SK-N-SH (cell line): ENCODE measurements at regions not wholly inside any gene's neighbourhood (a gene's known extent, or its start where the extent isn't known, plus 50 kb on each side); places are given as distances from the start of the nearest gene placed in this dataset.

Experiments
- CTCF ChIA-PET: fragments of 300-600, 350-600 bp; formaldehyde crosslinking; extraction: SDS; loops from one replicate; lab custom pipeline; 2021; lab: Yijun Ruan, JAX
- POLR2A ChIA-PET: fragments of 350-600 bp; sonication (Branson Sonifier 250); formaldehyde crosslinking; extraction: SDS; loops from one replicate; lab custom pipeline; 2020; ENCODE audit warnings: antibody characterized with exemption, inconsistent platforms; lab: Yijun Ruan, JAX
- DNase-seq: peaks from one replicate; pipeline ENCODE4 v3.0.0; 2012
- H2AFZ ChIP-seq: fragments of 200-600 bp; sonication (generic); 2 replicates; pipeline ENCODE4 v1.8.1; 2016; ENCODE audit warnings: antibody characterized with exemption, mild to moderate bottlenecking, low read depth
- H3F3A ChIP-seq: fragments of 200-600 bp; sonication (generic); replicated peaks from 2 replicates; pipeline ENCODE3; 2016; ENCODE audit warnings: antibody characterized with exemption, mild to moderate bottlenecking; ENCODE audit not compliant: insufficient read depth
- H3K27ac ChIP-seq, 2 experiments: fragments of 200-500 bp in 1 of 2; fragments of 200-600 bp in 1 of 2; sonication (Bioruptor generic) in 1 of 2; sonication (generic), shearing (Covaris generic) in 1 of 2; 2 replicates each; pipeline versions ENCODE4 v1.5.1 to v1.6.1; 2014 to 2016; ENCODE audit warnings: low read depth in 2 of 2, inconsistent platforms in 1 of 2, low read length in 1 of 2, mild to moderate bottlenecking in 1 of 2, mixed read lengths in 1 of 2
- H3K27me3 ChIP-seq: fragments of 200-600 bp; sonication (generic), shearing (Covaris generic); 2 replicates; pipeline ENCODE4 v1.6.1; 2016; ENCODE audit warnings: mixed run types; ENCODE audit not compliant: insufficient read depth
- H3K36me3 ChIP-seq, 2 experiments: fragments of 200-500 bp in 1 of 2; fragments of 200-600 bp in 1 of 2; sonication (Bioruptor generic) in 1 of 2; sonication (generic) in 1 of 2; replicated peaks in 1 of 2; 2 replicates each; pipeline versions ENCODE3 to v1.5.1; 2014 to 2016; ENCODE audit warnings: low read length in 1 of 2, mild to moderate bottlenecking in 1 of 2; ENCODE audit not compliant: insufficient read depth in 2 of 2, control insufficient read depth in 1 of 2
- H3K4me1 ChIP-seq, 2 experiments: fragments of 200-500 bp in 1 of 2; fragments of 200-600 bp in 1 of 2; sonication (Bioruptor generic) in 1 of 2; sonication (generic), shearing (Covaris generic) in 1 of 2; 2 replicates each; pipeline versions ENCODE4 v1.5.1 to v1.6.1; 2014 to 2016; ENCODE audit warnings: low read depth in 1 of 2, low read length in 1 of 2, mixed run types in 1 of 2; ENCODE audit not compliant: insufficient read depth in 2 of 2, control insufficient read depth in 1 of 2
- H3K4me2 ChIP-seq: fragments of 200-600 bp; sonication (generic), shearing (Covaris generic); 2 replicates; pipeline ENCODE4 v1.6.1; 2017; ENCODE audit warnings: mixed run types
- H3K4me3 ChIP-seq, 2 experiments: fragments of 200-500 bp in 1 of 2; fragments of 200-600 bp in 1 of 2; sonication (Bioruptor generic) in 1 of 2; sonication (generic), shearing (Covaris generic) in 1 of 2; 2 replicates each; pipeline versions ENCODE4 v1.5.1 to v1.8.1; 2014 to 2016; ENCODE audit warnings: low read depth in 2 of 2, inconsistent platforms in 1 of 2, low read length in 1 of 2, mild to moderate bottlenecking in 1 of 2, mixed read lengths in 1 of 2, moderate library complexity in 1 of 2
- H3K79me2 ChIP-seq: fragments of 200-600 bp; sonication (generic); 2 replicates; pipeline ENCODE4 v1.8.1; 2017; ENCODE audit warnings: mild to moderate bottlenecking; ENCODE audit not compliant: insufficient read depth
- H3K9ac ChIP-seq: fragments of 200-600 bp; sonication (generic); 2 replicates; pipeline ENCODE4 v1.6.1; 2017; ENCODE audit warnings: mixed run types
- H3K9me2 ChIP-seq: fragments of 200-600 bp; sonication (generic); 2 replicates; pipeline ENCODE4 v1.6.1; 2017; ENCODE audit warnings: mixed run types
- H3K9me3 ChIP-seq: fragments of 200-600 bp; sonication (generic); 2 replicates; pipeline ENCODE4 v1.6.1; 2017; ENCODE audit warnings: mixed run types, mild to moderate bottlenecking, moderate library complexity
- H4K20me1 ChIP-seq: fragments of 200-600 bp; sonication (generic); 2 replicates; pipeline ENCODE4 v1.6.1; 2017; ENCODE audit warnings: mild to moderate bottlenecking, mixed run types; ENCODE audit not compliant: insufficient read depth
- CHD2 ChIP-seq: fragments of 150-350 bp; IDR thresholded peaks from 2 replicates; pipeline ENCODE4 v1.6.1; 2018; ENCODE audit warnings: low read length; ENCODE audit not compliant: partially characterized antibody
- EZH2phosphoT487 ChIP-seq: fragments of 200-600 bp; sonication (generic); IDR thresholded peaks from 2 replicates; pipeline ENCODE4 v1.6.1; 2017; ENCODE audit warnings: low read depth, mixed run types, mild to moderate bottlenecking, antibody characterized with exemption, moderate library complexity, borderline replicate concordance
- FOSL2 ChIP-seq: IDR thresholded peaks from 2 replicates; pipeline ENCODE4 v1.4.0; 2012; ENCODE audit warnings: low read depth, mild to moderate bottlenecking, moderate library complexity, borderline replicate concordance
- IRF3 ChIP-seq: fragments of 150-350 bp; IDR thresholded peaks from 2 replicates; pipeline ENCODE4 v1.6.1; 2016; ENCODE audit warnings: mild to moderate bottlenecking, low read depth, low read length
- JUND ChIP-seq: IDR thresholded peaks from 2 replicates; pipeline ENCODE4 v1.4.0; 2012
- MAX ChIP-seq: IDR thresholded peaks from 2 replicates; pipeline ENCODE4 v1.4.0; 2012; ENCODE audit warnings: low read depth
- MEF2A ChIP-seq: IDR thresholded peaks from 2 replicates; pipeline ENCODE4 v1.4.0; 2012; ENCODE audit warnings: low read depth, borderline replicate concordance
- MXI1 ChIP-seq: IDR thresholded peaks from 2 replicates; pipeline ENCODE4 v1.6.1; 2012; ENCODE audit warnings: mild to moderate bottlenecking, low read depth, low read length, improper control_type of control experiment
- RAD21 ChIP-seq: IDR thresholded peaks from 2 replicates; pipeline ENCODE4 v1.6.1; 2012; ENCODE audit warnings: mild to moderate bottlenecking, low read length
- RCOR1 ChIP-seq: fragments of 150-350 bp; IDR thresholded peaks from 2 replicates; pipeline ENCODE4 v1.6.1; 2017; ENCODE audit warnings: antibody characterized with exemption, low read length
- RFX5 ChIP-seq: IDR thresholded peaks from 2 replicates; pipeline ENCODE4 v1.6.1; 2012; ENCODE audit warnings: mild to moderate bottlenecking, improper control_type of control experiment, low read length
- RXRA ChIP-seq: IDR thresholded peaks from 2 replicates; pipeline ENCODE4 v1.4.0; 2012; ENCODE audit warnings: low read depth, mild to moderate bottlenecking, borderline replicate concordance
- TAF1 ChIP-seq: IDR thresholded peaks from 2 replicates; pipeline ENCODE4 v1.6.1; 2012; ENCODE audit warnings: low read depth, mild to moderate bottlenecking, low read length, moderate library complexity, borderline replicate concordance
- TEAD4 ChIP-seq: IDR thresholded peaks from 2 replicates; pipeline ENCODE4 v1.4.0; 2012; ENCODE audit warnings: mild to moderate bottlenecking, borderline replicate concordance; ENCODE audit not compliant: insufficient read depth
- USF1 ChIP-seq: IDR thresholded peaks from 2 replicates; pipeline ENCODE4 v1.4.0; 2012; ENCODE audit warnings: low read depth, borderline replicate concordance
- WGBS: methylation state at CpG from one replicate; pipeline ENCODE4 v1.1.6; 2017; ENCODE audit warnings: low lambda C conversion rate; 5-methylcytosine and 5-hydroxymethylcytosine counted together
- TF ChIP-seq, protein P1 (sequence below): IDR thresholded peaks from 2 replicates; pipeline ENCODE4; 2012
- TF ChIP-seq, protein P2 (sequence below): IDR thresholded peaks from 2 replicates; pipeline ENCODE4 v1.4.0; 2012; ENCODE audit warnings: low read depth, borderline replicate concordance
- TF ChIP-seq, protein P3 (sequence below): IDR thresholded peaks from 2 replicates; pipeline ENCODE4 v1.6.1; 2012; ENCODE audit warnings: mild to moderate bottlenecking, low read depth, low read length, moderate library complexity
- TF ChIP-seq, protein P4 (sequence below): fragments of 150-350 bp; IDR thresholded peaks from 2 replicates; pipeline ENCODE4 v1.6.1; 2017; ENCODE audit warnings: antibody characterized with exemption, low read length, low read depth, borderline replicate concordance
- TF ChIP-seq, protein P5 (sequence below): fragments of 200-600 bp; sonication (generic); IDR thresholded peaks from 2 replicates; pipeline ENCODE4 v1.6.1; 2017; ENCODE audit warnings: antibody characterized with exemption, mild to moderate bottlenecking, moderate library complexity

- no peak overlapping the region for H3K27ac ChIP-seq
- no peaks in the 10 kb centered on the region for H3K36me3 ChIP-seq
- no peaks in the 10 kb centered on the region for H3K4me1 ChIP-seq
- H3K27me3 ChIP-seq: peaks cover 79% of the 10 kb centered on the region
- H4K20me1 ChIP-seq: no peaks in the 10 kb centered on the region
- WGBS: 0% methylated on average over 3 of the region's 11 CpGs
- no peaks in the 10 kb centered on the region for H3K9me2 ChIP-seq
- POLR2A ChIA-PET: no interaction called here
- TF ChIP-seq MXI1 (no peak), MEF2A (no peak), RCOR1 (no peak), RAD21 (no peak), TAF1 (no peak), FOSL2 (no peak), IRF3 (no peak), MAX (no peak), TEAD4 (no peak), CHD2 (no peak), RXRA (no peak), USF1 (no peak), EZH2phosphoT487 (no peak), RFX5 (no peak), JUND (no peak)
- TF ChIP-seq, protein P1, sequence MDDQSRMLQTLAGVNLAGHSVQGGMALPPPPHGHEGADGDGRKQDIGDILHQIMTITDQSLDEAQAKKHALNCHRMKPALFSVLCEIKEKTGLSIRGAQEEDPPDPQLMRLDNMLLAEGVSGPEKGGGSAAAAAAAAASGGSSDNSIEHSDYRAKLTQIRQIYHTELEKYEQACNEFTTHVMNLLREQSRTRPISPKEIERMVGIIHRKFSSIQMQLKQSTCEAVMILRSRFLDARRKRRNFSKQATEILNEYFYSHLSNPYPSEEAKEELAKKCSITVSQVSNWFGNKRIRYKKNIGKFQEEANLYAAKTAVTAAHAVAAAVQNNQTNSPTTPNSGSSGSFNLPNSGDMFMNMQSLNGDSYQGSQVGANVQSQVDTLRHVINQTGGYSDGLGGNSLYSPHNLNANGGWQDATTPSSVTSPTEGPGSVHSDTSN: no peak
- TF ChIP-seq, protein P2, sequence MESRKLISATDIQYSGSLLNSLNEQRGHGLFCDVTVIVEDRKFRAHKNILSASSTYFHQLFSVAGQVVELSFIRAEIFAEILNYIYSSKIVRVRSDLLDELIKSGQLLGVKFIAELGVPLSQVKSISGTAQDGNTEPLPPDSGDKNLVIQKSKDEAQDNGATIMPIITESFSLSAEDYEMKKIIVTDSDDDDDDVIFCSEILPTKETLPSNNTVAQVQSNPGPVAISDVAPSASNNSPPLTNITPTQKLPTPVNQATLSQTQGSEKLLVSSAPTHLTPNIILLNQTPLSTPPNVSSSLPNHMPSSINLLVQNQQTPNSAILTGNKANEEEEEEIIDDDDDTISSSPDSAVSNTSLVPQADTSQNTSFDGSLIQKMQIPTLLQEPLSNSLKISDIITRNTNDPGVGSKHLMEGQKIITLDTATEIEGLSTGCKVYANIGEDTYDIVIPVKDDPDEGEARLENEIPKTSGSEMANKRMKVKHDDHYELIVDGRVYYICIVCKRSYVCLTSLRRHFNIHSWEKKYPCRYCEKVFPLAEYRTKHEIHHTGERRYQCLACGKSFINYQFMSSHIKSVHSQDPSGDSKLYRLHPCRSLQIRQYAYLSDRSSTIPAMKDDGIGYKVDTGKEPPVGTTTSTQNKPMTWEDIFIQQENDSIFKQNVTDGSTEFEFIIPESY: no peak
- TF ChIP-seq, protein P3, sequence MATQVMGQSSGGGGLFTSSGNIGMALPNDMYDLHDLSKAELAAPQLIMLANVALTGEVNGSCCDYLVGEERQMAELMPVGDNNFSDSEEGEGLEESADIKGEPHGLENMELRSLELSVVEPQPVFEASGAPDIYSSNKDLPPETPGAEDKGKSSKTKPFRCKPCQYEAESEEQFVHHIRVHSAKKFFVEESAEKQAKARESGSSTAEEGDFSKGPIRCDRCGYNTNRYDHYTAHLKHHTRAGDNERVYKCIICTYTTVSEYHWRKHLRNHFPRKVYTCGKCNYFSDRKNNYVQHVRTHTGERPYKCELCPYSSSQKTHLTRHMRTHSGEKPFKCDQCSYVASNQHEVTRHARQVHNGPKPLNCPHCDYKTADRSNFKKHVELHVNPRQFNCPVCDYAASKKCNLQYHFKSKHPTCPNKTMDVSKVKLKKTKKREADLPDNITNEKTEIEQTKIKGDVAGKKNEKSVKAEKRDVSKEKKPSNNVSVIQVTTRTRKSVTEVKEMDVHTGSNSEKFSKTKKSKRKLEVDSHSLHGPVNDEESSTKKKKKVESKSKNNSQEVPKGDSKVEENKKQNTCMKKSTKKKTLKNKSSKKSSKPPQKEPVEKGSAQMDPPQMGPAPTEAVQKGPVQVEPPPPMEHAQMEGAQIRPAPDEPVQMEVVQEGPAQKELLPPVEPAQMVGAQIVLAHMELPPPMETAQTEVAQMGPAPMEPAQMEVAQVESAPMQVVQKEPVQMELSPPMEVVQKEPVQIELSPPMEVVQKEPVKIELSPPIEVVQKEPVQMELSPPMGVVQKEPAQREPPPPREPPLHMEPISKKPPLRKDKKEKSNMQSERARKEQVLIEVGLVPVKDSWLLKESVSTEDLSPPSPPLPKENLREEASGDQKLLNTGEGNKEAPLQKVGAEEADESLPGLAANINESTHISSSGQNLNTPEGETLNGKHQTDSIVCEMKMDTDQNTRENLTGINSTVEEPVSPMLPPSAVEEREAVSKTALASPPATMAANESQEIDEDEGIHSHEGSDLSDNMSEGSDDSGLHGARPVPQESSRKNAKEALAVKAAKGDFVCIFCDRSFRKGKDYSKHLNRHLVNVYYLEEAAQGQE: no peak
- TF ChIP-seq, protein P4, sequence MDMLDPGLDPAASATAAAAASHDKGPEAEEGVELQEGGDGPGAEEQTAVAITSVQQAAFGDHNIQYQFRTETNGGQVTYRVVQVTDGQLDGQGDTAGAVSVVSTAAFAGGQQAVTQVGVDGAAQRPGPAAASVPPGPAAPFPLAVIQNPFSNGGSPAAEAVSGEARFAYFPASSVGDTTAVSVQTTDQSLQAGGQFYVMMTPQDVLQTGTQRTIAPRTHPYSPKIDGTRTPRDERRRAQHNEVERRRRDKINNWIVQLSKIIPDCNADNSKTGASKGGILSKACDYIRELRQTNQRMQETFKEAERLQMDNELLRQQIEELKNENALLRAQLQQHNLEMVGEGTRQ: no peak
- TF ChIP-seq, protein P5, sequence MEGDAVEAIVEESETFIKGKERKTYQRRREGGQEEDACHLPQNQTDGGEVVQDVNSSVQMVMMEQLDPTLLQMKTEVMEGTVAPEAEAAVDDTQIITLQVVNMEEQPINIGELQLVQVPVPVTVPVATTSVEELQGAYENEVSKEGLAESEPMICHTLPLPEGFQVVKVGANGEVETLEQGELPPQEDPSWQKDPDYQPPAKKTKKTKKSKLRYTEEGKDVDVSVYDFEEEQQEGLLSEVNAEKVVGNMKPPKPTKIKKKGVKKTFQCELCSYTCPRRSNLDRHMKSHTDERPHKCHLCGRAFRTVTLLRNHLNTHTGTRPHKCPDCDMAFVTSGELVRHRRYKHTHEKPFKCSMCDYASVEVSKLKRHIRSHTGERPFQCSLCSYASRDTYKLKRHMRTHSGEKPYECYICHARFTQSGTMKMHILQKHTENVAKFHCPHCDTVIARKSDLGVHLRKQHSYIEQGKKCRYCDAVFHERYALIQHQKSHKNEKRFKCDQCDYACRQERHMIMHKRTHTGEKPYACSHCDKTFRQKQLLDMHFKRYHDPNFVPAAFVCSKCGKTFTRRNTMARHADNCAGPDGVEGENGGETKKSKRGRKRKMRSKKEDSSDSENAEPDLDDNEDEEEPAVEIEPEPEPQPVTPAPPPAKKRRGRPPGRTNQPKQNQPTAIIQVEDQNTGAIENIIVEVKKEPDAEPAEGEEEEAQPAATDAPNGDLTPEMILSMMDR: no peak
- H3K4me3 ChIP-seq: no peak overlapping the region
- H3K9ac ChIP-seq: no peak overlapping the region
- DNase-seq: no peak
- no peaks in the 10 kb centered on the region for H3F3A ChIP-seq
- no peak overlapping the region for H2AFZ ChIP-seq
- H3K4me2 ChIP-seq: no peak overlapping the region
- H3K9me3 ChIP-seq: no peaks in the 10 kb centered on the region
- H3K79me2 ChIP-seq: no peaks in the 10 kb centered on the region
- CTCF ChIA-PET: no interaction called here
These were observed 64.8 kb downstream of the SOX1 start for GRCh38 chr13:112131713-112132113.
